ENCODE measurements at regions not wholly inside any gene's neighbourhood (a gene's known extent, or its start where the extent isn't known, plus 50 kb on each side); places are given as distances from the start of the nearest gene placed in this dataset.

DNA sequence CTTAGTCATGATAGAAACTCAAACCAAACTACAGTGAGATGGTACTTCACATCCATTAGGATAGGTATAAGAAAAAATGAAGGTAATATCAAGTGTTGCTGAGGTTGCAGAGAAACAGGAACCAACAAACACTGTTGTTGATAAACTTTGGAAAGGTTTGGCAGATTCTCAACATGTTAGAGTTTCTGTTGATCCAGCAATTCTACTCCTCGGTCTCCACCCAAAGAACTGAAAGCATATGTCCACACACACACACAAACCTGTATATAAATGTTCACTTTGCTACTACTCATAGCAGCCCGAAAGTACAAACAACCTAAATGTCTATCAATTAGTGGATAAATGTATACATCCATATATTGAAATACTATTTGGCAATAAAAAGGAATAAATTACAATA lies 128.3 kb upstream of the CARMIL1 start:
- DNase-seq (ENCODE audit: low read depth, low spot score), result no peak
- POLR2A ChIA-PET, result no interaction called here
- Histone ChIP-seq H3K9me3 (replicated peaks; ENCODE audit: control insufficient read depth, insufficient read depth, low read length) (peaks cover 2% of the 10 kb centered on the region; the same call in 2 of the 3 replicates), H3K4me2 (ENCODE audit: control insufficient read depth, insufficient read depth) (no peak overlapping the region), H3K27me3 (replicated peaks in 1 of 2; ENCODE audit: control insufficient read depth in 2 of 2, insufficient read depth in 2 of 2, low read length in 1 of 2) (no peaks in the 10 kb centered on the region), H3K36me3 (ENCODE audit: control insufficient read depth in 2 of 2, insufficient read depth in 2 of 2, low read length in 1 of 2) (no peaks in the 10 kb centered on the region), H3K9ac (ENCODE audit: control insufficient read depth, insufficient read depth, low read length) (no peak overlapping the region), H3K4me3 (no peak overlapping the region), H4K20me1 (ENCODE audit: control insufficient read depth, insufficient read depth) (no peaks in the 10 kb centered on the region), H3K27ac (ENCODE audit: control insufficient read depth, insufficient read depth) (no peak overlapping the region), H3K4me1 (ENCODE audit: control insufficient read depth, insufficient read depth, low read length) (peaks cover 15% of the 10 kb centered on the region), H3K79me2 (ENCODE audit: control insufficient read depth, insufficient read depth, low read length) (no peaks in the 10 kb centered on the region), H2AFZ (ENCODE audit: control insufficient read depth, low read depth, low read length) (no peak overlapping the region)
- TF ChIP-seq MTA2 (IDR thresholded peaks at IDR 0.05; ENCODE audit: low read depth) (no peak), HSF1 (IDR thresholded peaks at IDR 0.05; ENCODE audit: low read depth, low read length) (no peak), SMAD5 (IDR thresholded peaks at IDR 0.05; ENCODE audit: low read depth) (no peak), ZNF217 (IDR thresholded peaks at IDR 0.05) (no peak), RAD51 (IDR thresholded peaks at IDR 0.05) (no peak), MXI1 (IDR thresholded peaks at IDR 0.05; ENCODE audit: low read depth, low read length) (no peak), BCL11A (IDR thresholded peaks at IDR 0.05; ENCODE audit: low read depth, low read length) (no peak), RBBP5 (conservative IDR thresholded peaks at IDR 0.05) (no peak), KLF5 (IDR thresholded peaks at IDR 0.05; ENCODE audit: partially characterized antibody) (no peak), HDAC2 (IDR thresholded peaks at IDR 0.05) (no peak)
- TF ChIP-seq, protein P1, sequence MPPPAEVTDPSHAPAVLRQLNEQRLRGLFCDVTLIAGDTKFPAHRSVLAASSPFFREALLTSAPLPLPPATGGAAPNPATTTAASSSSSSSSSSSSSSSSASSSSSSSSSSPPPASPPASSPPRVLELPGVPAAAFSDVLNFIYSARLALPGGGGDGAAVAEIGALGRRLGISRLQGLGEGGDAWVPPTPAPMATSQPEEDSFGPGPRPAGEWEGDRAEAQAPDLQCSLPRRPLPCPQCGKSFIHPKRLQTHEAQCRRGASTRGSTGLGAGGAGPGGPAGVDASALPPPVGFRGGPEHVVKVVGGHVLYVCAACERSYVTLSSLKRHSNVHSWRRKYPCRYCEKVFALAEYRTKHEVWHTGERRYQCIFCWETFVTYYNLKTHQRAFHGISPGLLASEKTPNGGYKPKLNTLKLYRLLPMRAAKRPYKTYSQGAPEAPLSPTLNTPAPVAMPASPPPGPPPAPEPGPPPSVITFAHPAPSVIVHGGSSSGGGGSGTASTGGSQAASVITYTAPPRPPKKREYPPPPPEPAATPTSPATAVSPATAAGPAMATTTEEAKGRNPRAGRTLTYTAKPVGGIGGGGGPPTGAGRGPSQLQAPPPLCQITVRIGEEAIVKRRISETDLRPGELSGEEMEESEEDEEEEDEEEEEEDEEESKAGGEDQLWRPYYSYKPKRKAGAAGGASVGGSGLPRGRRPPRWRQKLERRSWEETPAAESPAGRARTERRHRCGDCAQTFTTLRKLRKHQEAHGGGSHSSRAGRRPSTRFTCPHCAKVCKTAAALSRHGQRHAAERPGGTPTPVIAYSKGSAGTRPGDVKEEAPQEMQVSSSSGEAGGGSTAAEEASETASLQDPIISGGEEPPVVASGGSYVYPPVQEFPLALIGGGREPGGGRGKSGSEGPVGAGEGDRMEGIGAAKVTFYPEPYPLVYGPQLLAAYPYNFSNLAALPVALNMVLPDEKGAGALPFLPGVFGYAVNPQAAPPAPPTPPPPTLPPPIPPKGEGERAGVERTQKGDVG (CRISPR knock-in tag; IDR thresholded peaks at IDR 0.05), result no peak
- TF ChIP-seq, protein P2, sequence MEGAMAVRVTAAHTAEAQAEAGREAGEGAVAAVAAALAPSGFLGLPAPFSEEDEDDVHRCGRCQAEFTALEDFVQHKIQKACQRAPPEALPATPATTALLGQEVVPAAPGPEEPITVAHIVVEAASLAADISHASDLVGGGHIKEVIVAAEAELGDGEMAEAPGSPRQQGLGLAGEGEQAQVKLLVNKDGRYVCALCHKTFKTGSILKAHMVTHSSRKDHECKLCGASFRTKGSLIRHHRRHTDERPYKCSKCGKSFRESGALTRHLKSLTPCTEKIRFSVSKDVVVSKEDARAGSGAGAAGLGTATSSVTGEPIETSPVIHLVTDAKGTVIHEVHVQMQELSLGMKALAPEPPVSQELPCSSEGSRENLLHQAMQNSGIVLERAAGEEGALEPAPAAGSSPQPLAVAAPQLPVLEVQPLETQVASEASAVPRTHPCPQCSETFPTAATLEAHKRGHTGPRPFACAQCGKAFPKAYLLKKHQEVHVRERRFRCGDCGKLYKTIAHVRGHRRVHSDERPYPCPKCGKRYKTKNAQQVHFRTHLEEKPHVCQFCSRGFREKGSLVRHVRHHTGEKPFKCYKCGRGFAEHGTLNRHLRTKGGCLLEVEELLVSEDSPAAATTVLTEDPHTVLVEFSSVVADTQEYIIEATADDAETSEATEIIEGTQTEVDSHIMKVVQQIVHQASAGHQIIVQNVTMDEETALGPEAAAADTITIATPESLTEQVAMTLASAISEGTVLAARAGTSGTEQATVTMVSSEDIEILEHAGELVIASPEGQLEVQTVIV (IDR thresholded peaks at IDR 0.05; ENCODE audit: borderline replicate concordance, partially characterized antibody), result no peak
- BruUV-seq (replicated peaks), result no TSS peak
- no peak for FAIRE-seq
- no peak for ATAC-seq
- RAD21 ChIA-PET (ENCODE audit: unreplicated experiment), result no interaction called here
- SMC1A ChIA-PET (ENCODE audit: uncharacterized antibody, unreplicated experiment), result no interaction called here
- WGBS (ENCODE audit: insufficient coverage, insufficient replicate concordance, low lambda C conversion rate, missing lambda C conversion rate), result 88% methylated on average over 2 of the region's 2 CpGs
- in situ Hi-C loops (cut with MboI), result no loop called here
- intact Hi-C loops (cut with micrococcal nuclease; ENCODE audit: unreplicated experiment), result no loop called here
- CTCF ChIA-PET, result no interaction called here

Data from GM12878 (cell line).